Muscle of arm (tissue), 1 donor: ENCODE measurements at regions not wholly inside any gene's neighbourhood (a gene's known extent, or its start where the extent isn't known, plus 50 kb on each side); places are given as distances from the start of the nearest gene placed in this dataset.
"Not testable (repeated sequence)": the region's sequence is repeated elsewhere in the genome, so short reads cannot be mapped to it uniquely, and the experiment has no call there.

Source experiments
- DNase-seq: peaks from one replicate; pipeline ENCODE4 v3.0.0-alpha.2; 2013

- DNase-seq = no peak
Observed at GRCh38 chrX:22800806-22801205, 199.0 kb upstream of the DDX53 start.

DNA sequence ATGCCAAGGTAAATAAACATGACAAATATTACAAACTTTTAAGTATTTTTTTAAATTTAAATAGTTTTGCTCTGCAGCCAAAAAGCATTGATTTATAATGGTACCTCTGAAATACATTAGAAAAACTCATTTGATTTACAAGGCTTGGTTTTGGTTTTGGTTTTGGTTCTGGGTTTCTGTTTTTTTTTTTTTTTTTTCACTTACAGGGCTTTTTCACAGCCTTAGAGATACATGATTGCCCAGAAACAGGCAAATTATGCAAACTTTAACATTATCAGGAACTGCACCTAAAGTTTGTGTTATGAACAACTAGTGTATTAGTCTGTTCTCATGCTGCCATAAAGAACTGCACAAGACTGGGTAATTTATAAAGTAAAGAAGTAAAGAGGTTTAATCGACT, 196.4 kb upstream of the DDX53 start:
- DNase-seq = no peak

GRCh38 chrX:22810876-22811275, 188.9 kb upstream of the DDX53 start:
- no peak for DNase-seq

- no peak for DNase-seq
Observed at GRCh38 chrX:22818061-22818460, 181.7 kb upstream of the DDX53 start.

DNA sequence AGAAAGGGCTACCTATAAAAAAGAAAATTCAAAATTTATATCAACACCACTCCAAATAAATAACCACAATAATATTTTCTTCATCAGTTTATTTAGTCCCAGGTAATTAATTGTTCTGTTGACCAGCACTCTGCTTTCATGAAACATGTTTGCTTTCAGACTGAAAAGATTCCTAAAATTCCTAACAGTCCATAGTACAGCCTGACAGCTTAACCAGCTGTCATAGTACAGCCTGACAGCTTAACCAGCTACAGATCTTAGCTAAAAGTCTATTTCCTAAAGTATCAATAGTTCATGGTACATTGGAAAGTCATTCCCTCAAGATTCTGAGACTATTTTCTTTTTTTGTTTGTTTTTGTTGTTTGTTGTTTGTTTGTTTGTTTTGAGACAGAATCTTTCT, 144.1 kb upstream of the DDX53 start:
- no peak for DNase-seq

- no peak for DNase-seq
Observed at GRCh38 chrX:22859642-22860041, 140.1 kb upstream of the DDX53 start.

- not testable (repeated sequence) for DNase-seq
Observed at GRCh38 chrX:22866801-22867200, 133.0 kb upstream of the DDX53 start.

- no peak for DNase-seq
Observed at GRCh38 chrX:22882543-22882942, 117.2 kb upstream of the DDX53 start.

GRCh38 chrX:22889819-22890218, 109.9 kb upstream of the DDX53 start:
- no peak for DNase-seq

GRCh38 chrX:22912616-22913015, 87.1 kb upstream of the DDX53 start:
- DNase-seq = no peak

GRCh38 chrX:22922961-22923360, 76.8 kb upstream of the DDX53 start:
- DNase-seq = no peak

GRCh38 chrX:22934640-22935039, 65.1 kb upstream of the DDX53 start:
- DNase-seq = no peak

DNA sequence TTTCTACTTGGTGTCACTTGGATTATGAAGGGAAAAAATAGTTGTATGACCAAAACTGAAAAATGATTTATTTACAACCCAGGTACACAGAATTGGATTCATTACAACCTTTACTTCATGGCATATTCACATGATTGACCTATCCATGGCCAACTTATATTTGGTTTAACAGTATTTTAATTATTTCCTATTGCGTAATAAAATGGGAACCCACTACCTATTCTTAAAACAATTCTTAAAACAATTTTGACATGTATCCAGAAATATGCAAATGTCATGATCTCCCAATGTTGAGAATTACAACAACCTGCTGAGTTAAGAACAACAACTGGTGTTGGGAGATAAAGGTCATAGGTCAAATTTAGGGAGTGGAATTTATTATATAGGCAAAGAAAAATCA, 54.8 kb upstream of the DDX53 start:
- DNase-seq = no peak
